GM11168 (cell line): ENCODE measurements at regions not wholly inside any gene's neighbourhood (a gene's known extent, or its start where the extent isn't known, plus 50 kb on each side); places are given as distances from the start of the nearest gene placed in this dataset.
"Not testable (repeated sequence)": the region's sequence is repeated elsewhere in the genome, so short reads cannot be mapped to it uniquely, and the experiment has no call there.

ENCODE experiments used
- in situ Hi-C: fragments of 300-500 bp; cut with MboI; formaldehyde crosslinking; loops from one replicate; pipeline ENCODE4 v1.12.0; 2022; ENCODE audit warnings: low sequenced_read_pairs; ENCODE audit not compliant: unreplicated experiment

GRCh38 chr2:192469612-192470011, 274.9 kb upstream of the TMEFF2 start:
- in situ Hi-C loops: no loop called here

GRCh38 chr2:192467953-192468660, 273.4 kb upstream of the TMEFF2 start:
- in situ Hi-C loops: no loop called here

GRCh38 chr2:192465141-192465540, 270.4 kb upstream of the TMEFF2 start:
- in situ Hi-C loops: no loop called here

GRCh38 chr2:192459422-192459821, 264.7 kb upstream of the TMEFF2 start:
- in situ Hi-C loops: no loop called here

GRCh38 chr2:192448881-192449280, 254.1 kb upstream of the TMEFF2 start:
- in situ Hi-C loops: no loop called here

GRCh38 chr2:192444286-192444838, 249.6 kb upstream of the TMEFF2 start:
- in situ Hi-C loops: no loop called here

GRCh38 chr2:192443831-192444230, 249.1 kb upstream of the TMEFF2 start:
- in situ Hi-C loops: no loop called here

GRCh38 chr2:192438239-192438638, 243.5 kb upstream of the TMEFF2 start:
- in situ Hi-C loops: no loop called here

- in situ Hi-C loops: no loop called here
Measured at GRCh38 chr2:192437653-192438052, 242.9 kb upstream of the TMEFF2 start.

GRCh38 chr2:192424243-192424642, 229.5 kb upstream of the TMEFF2 start:
- in situ Hi-C loops: no loop called here

GRCh38 chr2:192419786-192420185, 225.1 kb upstream of the TMEFF2 start:
- in situ Hi-C loops: no loop called here

- in situ Hi-C loops: no loop called here
Measured at GRCh38 chr2:192416060-192416459, 221.3 kb upstream of the TMEFF2 start.

- in situ Hi-C loops: no loop called here
Measured at GRCh38 chr2:192414794-192415193, 220.1 kb upstream of the TMEFF2 start.

- in situ Hi-C loops: no loop called here
Measured at GRCh38 chr2:192413812-192414681, 219.3 kb upstream of the TMEFF2 start.

- in situ Hi-C loops: not testable (repeated sequence)
Measured at GRCh38 chr2:192412866-192413265, 218.1 kb upstream of the TMEFF2 start.

- in situ Hi-C loops: no loop called here
Measured at GRCh38 chr2:192412394-192412793, 217.7 kb upstream of the TMEFF2 start.

GRCh38 chr2:192411755-192412154, 217.0 kb upstream of the TMEFF2 start:
- in situ Hi-C loops: no loop called here

- in situ Hi-C loops: no loop called here
Measured at GRCh38 chr2:192410319-192410718, 215.6 kb upstream of the TMEFF2 start.

GRCh38 chr2:192407692-192408091, 213.0 kb upstream of the TMEFF2 start:
- in situ Hi-C loops: no loop called here

GRCh38 chr2:192398236-192398635, 203.5 kb upstream of the TMEFF2 start:
- in situ Hi-C loops: no loop called here

GRCh38 chr2:192394605-192395004, 199.9 kb upstream of the TMEFF2 start:
- in situ Hi-C loops: no loop called here
